HUES48 (cell line): ENCODE measurements at regions not wholly inside any gene's neighbourhood (a gene's known extent, or its start where the extent isn't known, plus 50 kb on each side); places are given as distances from the start of the nearest gene placed in this dataset.

ENCODE experiments used
- H3K27ac ChIP-seq: one replicate; pipeline ENCODE4 v1.7.0; 2013; ENCODE audit warnings: low read depth, low read length, inconsistent platforms
- H3K27me3 ChIP-seq: 2 replicates; pipeline ENCODE4 v1.6.1; 2013; ENCODE audit warnings: mild to moderate bottlenecking, low read length; ENCODE audit not compliant: control insufficient read depth, insufficient read depth
- H3K36me3 ChIP-seq: 2 replicates; pipeline ENCODE4 v1.6.1; 2013; ENCODE audit warnings: low read length; ENCODE audit not compliant: control insufficient read depth, insufficient read depth
- H3K4me1 ChIP-seq: 2 replicates; pipeline ENCODE4 v1.6.1; 2013; ENCODE audit warnings: mild to moderate bottlenecking, low read length; ENCODE audit not compliant: control insufficient read depth, insufficient read depth
- H3K4me3 ChIP-seq: 2 replicates; pipeline ENCODE4 v1.5.1; 2013; ENCODE audit warnings: mild to moderate bottlenecking, low read depth, low read length
- H3K9ac ChIP-seq: 2 replicates; pipeline ENCODE4 v1.6.1; 2013; ENCODE audit warnings: mild to moderate bottlenecking, low read depth, low read length, moderate library complexity
- H3K9me3 ChIP-seq: 2 replicates; pipeline ENCODE4 v1.6.1; 2013; ENCODE audit warnings: low read length; ENCODE audit not compliant: control insufficient read depth, insufficient read depth

DNA sequence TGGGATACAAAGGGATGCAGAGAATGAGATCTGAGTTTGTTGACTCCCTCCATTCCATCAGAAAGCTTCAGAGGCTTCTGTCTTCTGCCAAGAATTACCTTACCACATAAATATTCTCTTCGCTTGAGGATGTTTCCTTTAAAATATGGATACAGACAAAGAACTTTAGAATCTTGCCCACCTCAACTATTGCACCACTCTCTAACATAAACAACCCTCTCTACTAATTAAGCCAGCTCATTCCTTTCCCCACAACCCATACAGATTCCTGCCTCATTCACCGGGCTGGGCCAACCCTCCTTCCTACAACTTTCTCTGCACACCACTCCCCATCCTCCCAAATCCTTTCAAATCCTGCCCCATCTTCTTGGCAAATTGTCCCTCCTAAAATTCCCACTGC, 315.8 kb downstream of the RAB28 start:
- no peak overlapping the region for H3K4me3 ChIP-seq
- H3K4me1 ChIP-seq, result no peaks in the 10 kb centered on the region
- H3K27me3 ChIP-seq, result no peaks in the 10 kb centered on the region
- no peak overlapping the region for H3K27ac ChIP-seq
- no peak overlapping the region for H3K9ac ChIP-seq
- H3K36me3 ChIP-seq, result no peaks in the 10 kb centered on the region
- no peaks in the 10 kb centered on the region for H3K9me3 ChIP-seq

DNA sequence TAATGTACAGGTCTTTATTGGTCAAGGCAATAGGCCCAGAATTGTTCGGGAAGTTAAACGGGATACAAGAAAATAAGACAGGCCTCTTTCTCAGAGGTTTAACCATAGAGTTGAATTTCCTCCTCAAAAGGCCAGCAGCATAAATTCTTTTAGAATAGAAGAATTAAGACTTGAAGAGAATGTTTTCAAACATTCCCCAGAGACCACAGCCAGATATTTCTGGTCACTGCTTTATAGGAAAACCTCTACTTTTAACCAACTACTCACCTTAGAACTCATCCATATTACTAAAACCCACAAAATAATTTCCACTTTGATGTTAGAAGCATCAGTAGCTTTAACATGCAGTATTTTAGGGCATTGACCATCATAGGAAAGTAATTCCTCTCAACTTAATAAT, 317.9 kb downstream of the RAB28 start:
- Histone ChIP-seq H3K9ac (no peak overlapping the region), H3K36me3 (no peaks in the 10 kb centered on the region), H3K27me3 (no peaks in the 10 kb centered on the region), H3K9me3 (no peaks in the 10 kb centered on the region), H3K27ac (no peak overlapping the region), H3K4me3 (no peak overlapping the region), H3K4me1 (no peaks in the 10 kb centered on the region)

- no peaks in the 10 kb centered on the region for H3K27me3 ChIP-seq
- no peak overlapping the region for H3K27ac ChIP-seq
- H3K9ac ChIP-seq, result no peak overlapping the region
- H3K4me3 ChIP-seq, result no peak overlapping the region
- no peaks in the 10 kb centered on the region for H3K9me3 ChIP-seq
- no peaks in the 10 kb centered on the region for H3K4me1 ChIP-seq
- no peaks in the 10 kb centered on the region for H3K36me3 ChIP-seq
Observed at GRCh38 chr4:13164783-13165331, 319.3 kb downstream of the RAB28 start.

GRCh38 chr4:13162886-13163285, 321.3 kb downstream of the RAB28 start:
- no peak overlapping the region for H3K27ac ChIP-seq

GRCh38 chr4:13160920-13161319, 323.2 kb downstream of the RAB28 start:
- H3K27me3 ChIP-seq, result no peaks in the 10 kb centered on the region
- H3K36me3 ChIP-seq, result no peaks in the 10 kb centered on the region
- no peak overlapping the region for H3K4me3 ChIP-seq
- no peaks in the 10 kb centered on the region for H3K4me1 ChIP-seq
- H3K9ac ChIP-seq, result no peak overlapping the region
- no peaks in the 10 kb centered on the region for H3K9me3 ChIP-seq
- H3K27ac ChIP-seq, result no peak overlapping the region

More at GRCh38 chr4:13162886-13163285, 321.3 kb downstream of the RAB28 start:
- Histone ChIP-seq H3K9me3 (no peaks in the 10 kb centered on the region), H3K27me3 (no peaks in the 10 kb centered on the region), H3K4me3 (no peak overlapping the region), H3K4me1 (no peaks in the 10 kb centered on the region), H3K9ac (no peak overlapping the region), H3K36me3 (no peaks in the 10 kb centered on the region)

- Histone ChIP-seq H3K4me3 (no peak overlapping the region), H3K27ac (no peak overlapping the region), H3K4me1 (no peaks in the 10 kb centered on the region), H3K36me3 (no peaks in the 10 kb centered on the region), H3K9me3 (no peaks in the 10 kb centered on the region), H3K27me3 (no peaks in the 10 kb centered on the region), H3K9ac (no peak overlapping the region)
Observed at GRCh38 chr4:13159041-13159620, 325.0 kb downstream of the RAB28 start.

DNA sequence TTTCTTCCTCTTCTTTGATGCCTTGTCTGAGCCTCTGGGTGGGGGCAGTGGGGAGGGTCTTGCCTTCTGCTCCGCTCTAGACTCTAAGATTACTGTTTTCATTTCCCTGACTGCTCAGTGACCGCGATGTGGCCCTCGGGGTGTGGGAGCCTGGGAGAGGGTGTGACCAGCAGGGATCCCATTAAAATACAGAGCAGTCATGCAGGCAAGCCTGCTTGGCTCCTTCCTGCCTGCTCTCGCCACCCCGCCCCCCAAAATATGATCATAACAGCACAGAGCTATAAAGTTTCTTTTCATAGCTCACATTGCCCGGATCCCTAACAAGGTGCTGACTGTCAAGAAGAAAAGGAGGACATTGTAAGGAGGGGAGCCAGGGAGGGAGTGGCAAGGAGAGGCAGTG, 332.9 kb downstream of the RAB28 start:
- Histone ChIP-seq H3K9me3 (no peaks in the 10 kb centered on the region), H3K27me3 (no peaks in the 10 kb centered on the region), H3K4me3 (no peak overlapping the region)

GRCh38 chr4:13143222-13144070, 340.7 kb downstream of the RAB28 start:
- H3K9ac ChIP-seq, result no peak overlapping the region
- no peaks in the 10 kb centered on the region for H3K27me3 ChIP-seq
- H3K4me3 ChIP-seq, result no peak overlapping the region
- no peaks in the 10 kb centered on the region for H3K4me1 ChIP-seq
- H3K36me3 ChIP-seq, result no peaks in the 10 kb centered on the region
- no peaks in the 10 kb centered on the region for H3K9me3 ChIP-seq
- no peak overlapping the region for H3K27ac ChIP-seq

More for the DNA sequence above, 332.9 kb downstream of the RAB28 start:
- no peaks in the 10 kb centered on the region for H3K36me3 ChIP-seq
- no peak overlapping the region for H3K27ac ChIP-seq
- H3K4me1 ChIP-seq, result no peaks in the 10 kb centered on the region
- H3K9ac ChIP-seq, result no peak overlapping the region

DNA sequence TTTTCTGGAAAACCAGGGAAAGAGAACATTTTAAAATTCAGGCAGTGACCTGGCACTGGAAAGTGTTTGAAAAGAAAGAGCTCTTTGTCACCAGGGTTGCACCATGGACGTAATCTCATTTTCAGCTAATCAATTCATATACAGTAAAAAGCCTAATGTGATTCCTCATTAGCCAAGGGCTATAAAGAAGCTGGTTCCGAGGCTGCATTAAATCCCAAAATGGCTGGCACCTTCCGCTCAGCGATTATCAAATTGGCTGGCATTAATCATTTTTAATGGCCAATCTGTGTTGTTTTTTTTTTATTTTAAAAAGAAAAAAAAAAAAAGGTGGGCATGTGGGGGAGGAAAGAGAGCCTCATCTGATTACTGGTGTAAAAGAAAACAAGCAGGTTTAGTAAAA, 341.4 kb downstream of the RAB28 start:
- no peak overlapping the region for H3K9ac ChIP-seq
- no peaks in the 10 kb centered on the region for H3K4me1 ChIP-seq
- no peak overlapping the region for H3K4me3 ChIP-seq
- H3K9me3 ChIP-seq, result no peaks in the 10 kb centered on the region
- no peaks in the 10 kb centered on the region for H3K36me3 ChIP-seq
- no peak overlapping the region for H3K27ac ChIP-seq
- no peaks in the 10 kb centered on the region for H3K27me3 ChIP-seq

DNA sequence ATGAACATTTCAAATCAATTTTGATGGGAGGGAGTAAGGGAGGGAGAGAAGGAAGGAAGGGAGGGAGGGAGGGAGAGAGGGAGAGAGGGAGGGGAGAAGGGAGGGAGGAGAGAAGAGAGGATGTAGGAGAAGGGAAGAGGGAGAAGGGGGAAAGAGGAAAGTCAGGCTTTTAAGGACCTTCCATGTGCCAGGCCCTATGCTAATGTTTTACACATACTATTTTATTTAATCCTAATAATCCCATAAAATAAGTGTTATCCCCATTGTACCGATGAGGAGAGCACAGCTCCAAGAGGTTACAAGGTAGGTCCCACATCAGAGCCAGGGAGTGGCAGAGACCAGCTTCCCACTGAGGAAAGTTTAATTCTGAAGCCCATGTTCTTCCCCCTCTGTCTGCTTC, 341.9 kb downstream of the RAB28 start:
- Histone ChIP-seq H3K36me3 (no peaks in the 10 kb centered on the region), H3K27me3 (no peaks in the 10 kb centered on the region)

DNA sequence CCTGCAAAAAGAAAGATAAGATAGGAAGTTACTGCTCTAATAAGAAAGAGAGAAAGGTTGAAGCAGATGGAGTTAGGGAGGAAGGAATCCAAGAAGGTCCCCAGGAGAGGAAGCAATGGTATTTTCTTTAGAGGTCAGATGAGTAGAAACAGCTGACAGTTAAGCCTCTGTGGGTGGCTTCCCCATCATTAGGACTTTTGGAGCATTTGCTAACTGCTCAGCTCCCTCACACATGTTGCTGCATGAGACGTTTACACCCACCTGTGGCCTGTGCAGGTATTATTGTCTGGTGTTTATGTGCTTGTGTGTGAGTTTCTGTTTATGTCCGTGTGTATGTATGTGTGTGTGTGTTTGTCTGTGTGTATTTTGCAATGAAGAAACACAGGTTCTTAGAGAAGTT, 346.8 kb downstream of the RAB28 start:
- H3K9ac ChIP-seq, result no peak overlapping the region

More for the DNA sequence above, 341.9 kb downstream of the RAB28 start:
- no peak overlapping the region for H3K27ac ChIP-seq
- H3K4me1 ChIP-seq, result no peaks in the 10 kb centered on the region
- no peaks in the 10 kb centered on the region for H3K9me3 ChIP-seq
- H3K4me3 ChIP-seq, result no peak overlapping the region
- no peak overlapping the region for H3K9ac ChIP-seq

More for the DNA sequence above, 346.8 kb downstream of the RAB28 start:
- Histone ChIP-seq H3K4me3 (no peak overlapping the region), H3K27ac (no peak overlapping the region), H3K9me3 (no peaks in the 10 kb centered on the region), H3K36me3 (no peaks in the 10 kb centered on the region), H3K4me1 (no peaks in the 10 kb centered on the region), H3K27me3 (no peaks in the 10 kb centered on the region)
